CD4-positive, CD25-positive, alpha-beta regulatory T cell (primary cell): ENCODE measurements at regions not wholly inside any gene's neighbourhood (a gene's known extent, or its start where the extent isn't known, plus 50 kb on each side); places are given as distances from the start of the nearest gene placed in this dataset.

Experiments
- ATAC-seq, 2 donors: fragments of 150-1000 bp; cut with Tn5 transposase; one replicate each; pipeline ENCODE4 v1.10.0; 2021; ENCODE audit warnings: low read depth in 2 of 2, moderate number of reproducible peaks in 2 of 2, moderate library complexity in 1 of 2
- DNase-seq, 3 donors: peaks; one replicate each; pipeline versions ENCODE4 v3.0.0 to v3.0.0-alpha.2; 2012 to 2022; ENCODE audit warnings: mixed read lengths in 1 of 3
- H3K27ac ChIP-seq: one replicate; pipeline ENCODE4 v1.7.0; 2013; ENCODE audit warnings: mild to moderate bottlenecking, low read length; ENCODE audit not compliant: insufficient read depth, poor library complexity, severe bottlenecking
- H3K27me3 ChIP-seq: one replicate; pipeline ENCODE4 v1.7.0; 2013; ENCODE audit warnings: low read length; ENCODE audit not compliant: control insufficient read depth, insufficient read depth
- H3K36me3 ChIP-seq: one replicate; pipeline ENCODE4 v1.7.0; 2013; ENCODE audit warnings: mild to moderate bottlenecking, low read length, moderate library complexity; ENCODE audit not compliant: control insufficient read depth, insufficient read depth
- H3K4me1 ChIP-seq: 2 replicates; pipeline ENCODE4 v1.7.0; 2013; ENCODE audit warnings: mild to moderate bottlenecking, low read length; ENCODE audit not compliant: insufficient read depth, control insufficient read depth, poor library complexity, severe bottlenecking
- H3K4me3 ChIP-seq: one replicate; pipeline ENCODE4 v1.7.0; 2013; ENCODE audit warnings: low read depth, mild to moderate bottlenecking, low read length, moderate library complexity
- H3K9me3 ChIP-seq, 2 experiments: 1 replicate in 1 of 2; 2 replicates in 1 of 2; pipeline ENCODE4 v1.7.0; 2013; ENCODE audit warnings: low read length in 2 of 2, mild to moderate bottlenecking in 1 of 2, moderate library complexity in 1 of 2; ENCODE audit not compliant: control insufficient read depth in 2 of 2
- H3K27ac Mint-ChIP-seq, 3 donors: one replicate each; pipeline ENCODE4 v1.8.0; 2020 to 2022; ENCODE audit warnings: mild to moderate bottlenecking in 3 of 3, mixed read lengths in 3 of 3, moderate library complexity in 2 of 3
- H3K27me3 Mint-ChIP-seq: one replicate; pipeline ENCODE4 v1.8.0; 2022; ENCODE audit warnings: mild to moderate bottlenecking, mixed read lengths
- H3K36me3 Mint-ChIP-seq: one replicate; pipeline ENCODE4 v1.8.0; 2020; ENCODE audit warnings: mixed read lengths
- H3K4me1 Mint-ChIP-seq, 4 donors: one replicate each; pipeline ENCODE4 v1.8.0; 2020 to 2022; ENCODE audit warnings: mixed read lengths in 4 of 4, mild to moderate bottlenecking in 1 of 4
- H3K4me3 Mint-ChIP-seq, 4 donors: one replicate each; pipeline ENCODE4 v1.8.0; 2020 to 2022; ENCODE audit warnings: mild to moderate bottlenecking in 4 of 4, mixed read lengths in 4 of 4, moderate library complexity in 3 of 4
- H3K9me3 Mint-ChIP-seq, 7 donors: one replicate each; pipeline ENCODE4 v1.8.0; 2020 to 2022; ENCODE audit warnings: mixed read lengths in 7 of 7, mild to moderate bottlenecking in 3 of 7, moderate library complexity in 2 of 7

GRCh38 chr3:159536876-159537275 lies 451.8 kb upstream of the IL12A start:
- H3K36me3 Mint-ChIP-seq = no peaks in the 10 kb centered on the region
- no peak overlapping the region for H3K4me3 Mint-ChIP-seq
- no peaks in the 10 kb centered on the region for H3K4me1 Mint-ChIP-seq
- H3K9me3 Mint-ChIP-seq = peaks cover 0 to 4% (median 2%) of the 10 kb centered on the region in 7 donors
- Histone ChIP-seq H3K4me3 (no peak overlapping the region), H3K36me3 (no peaks in the 10 kb centered on the region), H3K4me1 (no peaks in the 10 kb centered on the region), H3K9me3 (no peaks in the 10 kb centered on the region), H3K27ac (no peak overlapping the region), H3K27me3 (no peaks in the 10 kb centered on the region)
- ATAC-seq = no peak
- H3K27ac Mint-ChIP-seq = no peak overlapping the region
- no peaks in the 10 kb centered on the region for H3K27me3 Mint-ChIP-seq
- no peak for DNase-seq

GRCh38 chr3:159538507-159538906 lies 450.1 kb upstream of the IL12A start:
- Histone ChIP-seq H3K4me3 (no peak overlapping the region), H3K27ac (no peak overlapping the region), H3K36me3 (no peaks in the 10 kb centered on the region), H3K9me3 (no peaks in the 10 kb centered on the region), H3K4me1 (no peaks in the 10 kb centered on the region), H3K27me3 (no peaks in the 10 kb centered on the region)
- H3K36me3 Mint-ChIP-seq = no peaks in the 10 kb centered on the region
- ATAC-seq = no peak
- no peaks in the 10 kb centered on the region for H3K27me3 Mint-ChIP-seq
- no peak overlapping the region for H3K4me3 Mint-ChIP-seq
- H3K4me1 Mint-ChIP-seq = no peaks in the 10 kb centered on the region
- H3K27ac Mint-ChIP-seq = no peak overlapping the region
- DNase-seq = no peak
- peaks cover 0 to 2% (median 2%) of the 10 kb centered on the region in 7 donors for H3K9me3 Mint-ChIP-seq

- Mint-ChIP-seq H3K4me3 (no peak overlapping the region), H3K36me3 (no peaks in the 10 kb centered on the region), H3K27ac (no peak overlapping the region), H3K9me3 (peaks cover 0 to 4% (median 2%) of the 10 kb centered on the region in 7 donors), H3K27me3 (no peaks in the 10 kb centered on the region), H3K4me1 (no peaks in the 10 kb centered on the region)
- no peak overlapping the region for H3K4me3 ChIP-seq
- DNase-seq = no peak
- H3K36me3 ChIP-seq = no peaks in the 10 kb centered on the region
- no peaks in the 10 kb centered on the region for H3K27me3 ChIP-seq
- no peaks in the 10 kb centered on the region for H3K4me1 ChIP-seq
- H3K9me3 ChIP-seq = no peaks in the 10 kb centered on the region
- H3K27ac ChIP-seq = no peak overlapping the region
- ATAC-seq = no peak
Measured at GRCh38 chr3:159540882-159541495, 447.6 kb upstream of the IL12A start.

- Mint-ChIP-seq H3K36me3 (no peaks in the 10 kb centered on the region), H3K27me3 (no peaks in the 10 kb centered on the region), H3K4me3 (no peak overlapping the region), H3K4me1 (no peaks in the 10 kb centered on the region), H3K9me3 (peaks cover 0 to 11% (median 2%) of the 10 kb centered on the region in 7 donors), H3K27ac (no peak overlapping the region)
- no peaks in the 10 kb centered on the region for H3K4me1 ChIP-seq
- no peaks in the 10 kb centered on the region for H3K27me3 ChIP-seq
- H3K9me3 ChIP-seq = no peaks in the 10 kb centered on the region
- no peak overlapping the region for H3K27ac ChIP-seq
- DNase-seq (no peak), ATAC-seq (no peak)
- no peak overlapping the region for H3K4me3 ChIP-seq
- no peaks in the 10 kb centered on the region for H3K36me3 ChIP-seq
Measured at GRCh38 chr3:159548675-159549335, 439.8 kb upstream of the IL12A start.

GRCh38 chr3:159555205-159555604 lies 433.4 kb upstream of the IL12A start:
- H3K4me1 ChIP-seq = no peaks in the 10 kb centered on the region
- H3K36me3 Mint-ChIP-seq = no peaks in the 10 kb centered on the region
- H3K4me3 Mint-ChIP-seq = no peak overlapping the region
- H3K9me3 Mint-ChIP-seq = peaks cover 0 to 6% (median 3%) of the 10 kb centered on the region in 7 donors
- no peaks in the 10 kb centered on the region for H3K27me3 ChIP-seq
- H3K9me3 ChIP-seq = no peaks in the 10 kb centered on the region
- no peaks in the 10 kb centered on the region for H3K4me1 Mint-ChIP-seq
- DNase-seq (no peak), ATAC-seq (no peak)
- no peak overlapping the region for H3K27ac ChIP-seq
- H3K36me3 ChIP-seq = no peaks in the 10 kb centered on the region
- no peak overlapping the region for H3K4me3 ChIP-seq
- H3K27me3 Mint-ChIP-seq = no peaks in the 10 kb centered on the region
- no peak overlapping the region for H3K27ac Mint-ChIP-seq

- Mint-ChIP-seq H3K27me3 (no peaks in the 10 kb centered on the region), H3K4me1 (no peaks in the 10 kb centered on the region), H3K9me3 (peaks cover 0 to 6% (median 3%) of the 10 kb centered on the region in 7 donors), H3K4me3 (no peak overlapping the region), H3K36me3 (no peaks in the 10 kb centered on the region), H3K27ac (no peak overlapping the region)
- DNase-seq (no peak), ATAC-seq (no peak)
- no peaks in the 10 kb centered on the region for H3K4me1 ChIP-seq
- H3K9me3 ChIP-seq = no peaks in the 10 kb centered on the region
- no peak overlapping the region for H3K4me3 ChIP-seq
- no peak overlapping the region for H3K27ac ChIP-seq
- no peaks in the 10 kb centered on the region for H3K27me3 ChIP-seq
- H3K36me3 ChIP-seq = no peaks in the 10 kb centered on the region
Measured at GRCh38 chr3:159559771-159560170, 428.9 kb upstream of the IL12A start.

- Histone ChIP-seq H3K27me3 (no peaks in the 10 kb centered on the region), H3K36me3 (no peaks in the 10 kb centered on the region), H3K27ac (no peak overlapping the region), H3K4me3 (no peak overlapping the region), H3K9me3 (no peaks in the 10 kb centered on the region), H3K4me1 (no peaks in the 10 kb centered on the region)
- no peaks in the 10 kb centered on the region for H3K36me3 Mint-ChIP-seq
- H3K27me3 Mint-ChIP-seq = no peaks in the 10 kb centered on the region
- no peak for ATAC-seq
- DNase-seq = no peak
- no peak overlapping the region for H3K4me3 Mint-ChIP-seq
- peaks cover 0 to 6% (median 2%) of the 10 kb centered on the region in 7 donors for H3K9me3 Mint-ChIP-seq
- H3K27ac Mint-ChIP-seq = no peak overlapping the region
- no peaks in the 10 kb centered on the region for H3K4me1 Mint-ChIP-seq
Measured at GRCh38 chr3:159560214-159560979, 428.2 kb upstream of the IL12A start.
